ENCODE measurements at regions not wholly inside any gene's neighbourhood (a gene's known extent, or its start where the extent isn't known, plus 50 kb on each side); places are given as distances from the start of the nearest gene placed in this dataset.

GRCh38 chr20:63081351-63081750, 74.6 kb upstream of the BHLHE23 start:
- Histone ChIP-seq H3K4me3 (no peak overlapping the region), H2AFZ (ENCODE audit: low read depth, low read length) (no peak overlapping the region), H3K4me2 (ENCODE audit: insufficient read depth, low read length) (no peak overlapping the region), H3K79me2 (ENCODE audit: control insufficient read depth, insufficient read depth, low read length) (no peaks in the 10 kb centered on the region), H3K27me3 (ENCODE audit: control insufficient read depth in 2 of 2, insufficient read depth in 2 of 2, low read length in 2 of 2) (peaks cover 12 to 39% of the 10 kb centered on the region in 2 experiments; a peak in 4 of 5 replicates), H3K27ac (ENCODE audit: extremely low read depth, low read depth, low read length) (no peak overlapping the region), H3K9ac (ENCODE audit: insufficient read depth in 1 of 2, low read depth in 2 of 2, low read length in 2 of 2) (no peak overlapping the region), H3K9me1 (ENCODE audit: control insufficient read depth, insufficient read depth, low read length) (no peaks in the 10 kb centered on the region), H4K20me1 (replicated peaks; ENCODE audit: control insufficient read depth, insufficient read depth, low read length) (0 out of 2 replicates have a peak, but pooled peaks cover 11% of the 10 kb centered on the region), H3K9me3 (replicated peaks; ENCODE audit: control insufficient read depth, insufficient read depth, low read depth, low read length) (0 out of 2 replicates have a peak, but pooled peaks cover 2% of the 10 kb centered on the region), H3K36me3 (ENCODE audit: control insufficient read depth, insufficient read depth, low read length) (no peaks in the 10 kb centered on the region), H3K4me1 (replicated peaks in 1 of 2; ENCODE audit: control insufficient read depth in 2 of 2, insufficient read depth in 2 of 2, low read length in 2 of 2) (no peaks in the 10 kb centered on the region; a peak in 1 of 5 replicates)
- ChIA-PET CTCF (ENCODE audit: low intra/inter-chr PET ratio) (no interaction called here), POLR2A (no interaction called here)
- in situ Hi-C loops (cut with MboI) (no loop called here), intact Hi-C loops (cut with micrococcal nuclease) (no loop called here)
- TF ChIP-seq TFE3 (CRISPR knock-in tag; IDR thresholded peaks at IDR 0.05) (no peak), CBFA2T2 (conservative IDR thresholded peaks at IDR 0.05) (no peak), THRB (CRISPR knock-in tag; conservative IDR thresholded peaks at IDR 0.05) (no peak), NR0B1 (IDR thresholded peaks at IDR 0.05; ENCODE audit: partially characterized antibody) (no peak), ZSCAN32 (CRISPR knock-in tag; IDR thresholded peaks at IDR 0.05) (no peak)
- TF ChIP-seq, protein P1, sequence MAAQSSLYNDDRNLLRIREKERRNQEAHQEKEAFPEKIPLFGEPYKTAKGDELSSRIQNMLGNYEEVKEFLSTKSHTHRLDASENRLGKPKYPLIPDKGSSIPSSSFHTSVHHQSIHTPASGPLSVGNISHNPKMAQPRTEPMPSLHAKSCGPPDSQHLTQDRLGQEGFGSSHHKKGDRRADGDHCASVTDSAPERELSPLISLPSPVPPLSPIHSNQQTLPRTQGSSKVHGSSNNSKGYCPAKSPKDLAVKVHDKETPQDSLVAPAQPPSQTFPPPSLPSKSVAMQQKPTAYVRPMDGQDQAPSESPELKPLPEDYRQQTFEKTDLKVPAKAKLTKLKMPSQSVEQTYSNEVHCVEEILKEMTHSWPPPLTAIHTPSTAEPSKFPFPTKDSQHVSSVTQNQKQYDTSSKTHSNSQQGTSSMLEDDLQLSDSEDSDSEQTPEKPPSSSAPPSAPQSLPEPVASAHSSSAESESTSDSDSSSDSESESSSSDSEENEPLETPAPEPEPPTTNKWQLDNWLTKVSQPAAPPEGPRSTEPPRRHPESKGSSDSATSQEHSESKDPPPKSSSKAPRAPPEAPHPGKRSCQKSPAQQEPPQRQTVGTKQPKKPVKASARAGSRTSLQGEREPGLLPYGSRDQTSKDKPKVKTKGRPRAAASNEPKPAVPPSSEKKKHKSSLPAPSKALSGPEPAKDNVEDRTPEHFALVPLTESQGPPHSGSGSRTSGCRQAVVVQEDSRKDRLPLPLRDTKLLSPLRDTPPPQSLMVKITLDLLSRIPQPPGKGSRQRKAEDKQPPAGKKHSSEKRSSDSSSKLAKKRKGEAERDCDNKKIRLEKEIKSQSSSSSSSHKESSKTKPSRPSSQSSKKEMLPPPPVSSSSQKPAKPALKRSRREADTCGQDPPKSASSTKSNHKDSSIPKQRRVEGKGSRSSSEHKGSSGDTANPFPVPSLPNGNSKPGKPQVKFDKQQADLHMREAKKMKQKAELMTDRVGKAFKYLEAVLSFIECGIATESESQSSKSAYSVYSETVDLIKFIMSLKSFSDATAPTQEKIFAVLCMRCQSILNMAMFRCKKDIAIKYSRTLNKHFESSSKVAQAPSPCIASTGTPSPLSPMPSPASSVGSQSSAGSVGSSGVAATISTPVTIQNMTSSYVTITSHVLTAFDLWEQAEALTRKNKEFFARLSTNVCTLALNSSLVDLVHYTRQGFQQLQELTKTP (IDR thresholded peaks at IDR 0.05; ENCODE audit: low read depth in 1 of 2, partially characterized antibody in 2 of 2): no peak
- FAIRE-seq (no peak), ATAC-seq (no peak), DNase-seq (ENCODE audit: extremely low read depth in 1 of 4, low spot score in 3 of 4) (no peak)
- WGBS (ENCODE audit: insufficient coverage, low coverage, missing lambda C conversion rate): 0% methylated on average over 5 of the region's 5 CpGs
- no TSS peak for BruUV-seq (replicated peaks)

All from K562 (cell line).